H9 (cell line): ENCODE measurements at regions not wholly inside any gene's neighbourhood (a gene's known extent, or its start where the extent isn't known, plus 50 kb on each side); places are given as distances from the start of the nearest gene placed in this dataset.

Source experiments
- DNase-seq: peaks from one replicate; pipeline ENCODE4 v3.0.0-alpha.2; 2017
- H2AFZ ChIP-seq: one replicate; pipeline ENCODE4 v1.6.1; 2013; ENCODE audit warnings: mild to moderate bottlenecking, low read length, control low read depth, moderate library complexity
- H2AK5ac ChIP-seq: 2 replicates; pipeline ENCODE4 v1.6.1; 2013; ENCODE audit warnings: low read length, control low read depth, mixed read lengths; ENCODE audit not compliant: insufficient read length
- H2BK120ac ChIP-seq: one replicate; pipeline ENCODE4 v1.6.1; 2013; ENCODE audit warnings: low read depth, mild to moderate bottlenecking, low read length, control low read depth, inconsistent platforms; ENCODE audit not compliant: poor library complexity, severe bottlenecking
- H2BK12ac ChIP-seq: 2 replicates; pipeline ENCODE4 v1.6.1; 2013; ENCODE audit warnings: low read length, control low read depth, mixed read lengths, low read depth; ENCODE audit not compliant: insufficient read length
- H2BK15ac ChIP-seq: 2 replicates; pipeline ENCODE4 v1.6.1; 2013; ENCODE audit warnings: low read depth, low read length, control low read depth
- H2BK20ac ChIP-seq: one replicate; pipeline ENCODE4 v1.6.1; 2013; ENCODE audit warnings: low read depth, mild to moderate bottlenecking, low read length, control low read depth, inconsistent platforms; ENCODE audit not compliant: poor library complexity, severe bottlenecking
- H2BK5ac ChIP-seq: 2 replicates; pipeline ENCODE4 v1.6.1; 2013; ENCODE audit warnings: low read length, control low read depth, mixed read lengths; ENCODE audit not compliant: insufficient read length
- H3K14ac ChIP-seq: 2 replicates; pipeline ENCODE4 v1.6.1; 2013; ENCODE audit warnings: low read length, control low read depth; ENCODE audit not compliant: insufficient read depth
- H3K18ac ChIP-seq: 2 replicates; pipeline ENCODE4 v1.6.1; 2013; ENCODE audit warnings: low read depth, mild to moderate bottlenecking, mixed read lengths, low read length, control low read depth; ENCODE audit not compliant: insufficient read length
- H3K23ac ChIP-seq: 2 replicates; pipeline ENCODE4 v1.6.1; 2013; ENCODE audit warnings: low read length, control low read depth, mixed read lengths, low read depth; ENCODE audit not compliant: insufficient read length
- H3K23me2 ChIP-seq: 2 replicates; pipeline ENCODE4 v1.6.1; 2013; ENCODE audit warnings: low read depth, mild to moderate bottlenecking, mixed read lengths, low read length, control low read depth; ENCODE audit not compliant: insufficient read length, poor library complexity, severe bottlenecking
- H3K27ac ChIP-seq: 2 replicates; pipeline ENCODE4 v1.5.1; 2013; ENCODE audit warnings: low read length, control low read depth, mixed read lengths, low read depth; ENCODE audit not compliant: insufficient read length
- H3K27me3 ChIP-seq: 2 replicates; pipeline ENCODE4 v1.6.1; 2013; ENCODE audit warnings: low read length, control low read depth, inconsistent platforms; ENCODE audit not compliant: insufficient read depth
- H3K4ac ChIP-seq: 2 replicates; pipeline ENCODE4 v1.6.1; 2013; ENCODE audit warnings: low read depth, mild to moderate bottlenecking, control low read depth, inconsistent platforms, low read length, moderate library complexity
- H3K4me1 ChIP-seq: 2 replicates; pipeline ENCODE4 v1.6.1; 2013; ENCODE audit warnings: low read length, control low read depth, inconsistent platforms; ENCODE audit not compliant: insufficient read depth
- H3K4me2 ChIP-seq: 2 replicates; pipeline ENCODE4 v1.6.1; 2013; ENCODE audit warnings: low read length, control low read depth, mixed read lengths; ENCODE audit not compliant: insufficient read length, insufficient read depth
- H3K56ac ChIP-seq: 2 replicates; pipeline ENCODE4 v1.6.1; 2013; ENCODE audit warnings: low read depth, mild to moderate bottlenecking, mixed read lengths, low read length, control low read depth; ENCODE audit not compliant: insufficient read length
- H3K79me1 ChIP-seq: 2 replicates; pipeline ENCODE4 v1.6.1; 2013; ENCODE audit warnings: low read depth, mild to moderate bottlenecking, moderate library complexity, low read length, control low read depth, inconsistent platforms; ENCODE audit not compliant: insufficient read depth, poor library complexity, severe bottlenecking
- H3K79me2 ChIP-seq: 2 replicates; pipeline ENCODE4 v1.6.1; 2013; ENCODE audit warnings: low read length, control low read depth, inconsistent platforms; ENCODE audit not compliant: insufficient read depth
- H3K9ac ChIP-seq: 2 replicates; pipeline ENCODE4 v1.6.1; 2013; ENCODE audit warnings: low read length, control low read depth, mixed read lengths; ENCODE audit not compliant: insufficient read length; ENCODE audit errors: extremely low read depth
- H3K9me3 ChIP-seq: one replicate; pipeline ENCODE4 v1.6.1; 2013; ENCODE audit warnings: low read depth, low read length, inconsistent platforms; ENCODE audit not compliant: control insufficient read depth
- H3T11ph ChIP-seq: one replicate; pipeline ENCODE4 v1.6.1; 2013; ENCODE audit warnings: mild to moderate bottlenecking, low read length, control low read depth, inconsistent platforms
- H4K20me1 ChIP-seq: one replicate; pipeline ENCODE4 v1.6.1; 2013; ENCODE audit not compliant: control insufficient read depth, insufficient read length, insufficient read depth
- H4K5ac ChIP-seq: 2 replicates; pipeline ENCODE4 v1.6.1; 2013; ENCODE audit warnings: low read depth, mild to moderate bottlenecking, mixed read lengths, low read length, control low read depth; ENCODE audit not compliant: insufficient read length
- H4K8ac ChIP-seq: replicated peaks from 2 replicates; pipeline ENCODE4 v1.6.1; 2013; ENCODE audit warnings: low read length, control low read depth, mixed read lengths, low read depth; ENCODE audit not compliant: insufficient read length
- H4K91ac ChIP-seq: 2 replicates; pipeline ENCODE4 v1.6.1; 2013; ENCODE audit warnings: low read depth, mild to moderate bottlenecking, moderate library complexity, mixed read lengths, low read length, control low read depth; ENCODE audit not compliant: insufficient read length
- H3K27ac Mint-ChIP-seq, 3 experiments: 2 replicates in 2 of 3; 3 replicates in 1 of 3; pipeline ENCODE4 v1.8.0; 2020 to 2021; ENCODE audit warnings: mixed read lengths in 3 of 3, mild to moderate bottlenecking in 1 of 3, moderate library complexity in 1 of 3
- H3K27me3 Mint-ChIP-seq: 2 replicates; pipeline ENCODE4 v1.8.0; 2021; ENCODE audit warnings: low read depth, mild to moderate bottlenecking, moderate library complexity, mixed read lengths
- H3K36me3 Mint-ChIP-seq, 3 experiments: 2 replicates in 2 of 3; 3 replicates in 1 of 3; pipeline ENCODE4 v1.8.0; 2020 to 2021; ENCODE audit warnings: low read depth in 3 of 3, mixed read lengths in 3 of 3; ENCODE audit not compliant: insufficient read depth in 1 of 3
- H3K4me1 Mint-ChIP-seq, 2 experiments: 2 replicates each; pipeline ENCODE4 v1.8.0; 2020; ENCODE audit warnings: mixed read lengths in 2 of 2
- H3K4me3 Mint-ChIP-seq, 2 experiments: 2 replicates in 1 of 2; 3 replicates in 1 of 2; pipeline ENCODE4 v1.8.0; 2020 to 2021; ENCODE audit warnings: mild to moderate bottlenecking in 2 of 2, mixed read lengths in 2 of 2, moderate library complexity in 1 of 2
- H3K9me3 Mint-ChIP-seq, 2 experiments: 2 replicates in 1 of 2; 3 replicates in 1 of 2; pipeline ENCODE4 v1.8.0; 2020; ENCODE audit warnings: mild to moderate bottlenecking in 2 of 2, mixed read lengths in 2 of 2, moderate library complexity in 1 of 2
- WGBS: extraction: QIAGEN DNeasy Blood & Tissue Kit; methylation state at CpG from one replicate; pipeline ENCODE4 v1.1.7; 2013; ENCODE audit warnings: missing lambda C conversion rate, low lambda C conversion rate, mixed read lengths; ENCODE audit not compliant: insufficient read length; ENCODE audit errors: extremely low coverage; 5-methylcytosine and 5-hydroxymethylcytosine counted together
- TF ChIP-seq, protein P1 (sequence below): fragments of 200-600 bp; sonication (generic); conservative IDR thresholded peaks from 3 replicates; pipeline ENCODE4 v1.8.0; 2021; ENCODE audit warnings: antibody characterized with exemption, mild to moderate bottlenecking

DNA sequence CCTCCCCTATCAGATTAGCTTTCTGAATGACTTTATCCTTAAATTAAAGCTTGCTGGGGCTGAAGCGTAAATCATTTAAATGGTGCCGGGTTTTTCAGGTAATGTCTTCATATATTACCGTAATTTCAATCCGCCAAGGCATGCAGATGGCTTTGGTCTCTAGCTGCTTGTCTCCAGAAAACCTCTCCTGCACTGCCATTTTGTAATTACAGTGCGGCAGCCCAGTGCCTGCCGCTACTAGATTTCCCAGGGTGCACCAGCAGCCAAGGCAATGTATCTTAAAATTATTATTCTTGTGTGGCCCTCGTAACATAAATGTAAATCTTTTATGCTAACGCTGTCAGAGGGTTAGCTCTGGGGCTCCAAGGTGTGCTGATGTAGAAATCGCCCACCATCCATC, 208.5 kb downstream of the TMEM114 start:
- Histone ChIP-seq H3K27ac (no peak overlapping the region), H4K8ac (no peak overlapping the region), H4K20me1 (no peaks in the 10 kb centered on the region), H3K9me3 (no peaks in the 10 kb centered on the region), H3K4me2 (no peak overlapping the region), H3K23ac (no peak overlapping the region), H3K9ac (no peak overlapping the region), H2BK12ac (no peak overlapping the region), H2AFZ (no peak overlapping the region), H3K4ac (no peak overlapping the region), H3K14ac (no peak overlapping the region), H4K5ac (no peak overlapping the region), H4K91ac (no peak overlapping the region), H3K27me3 (no peaks in the 10 kb centered on the region), H3K18ac (no peak overlapping the region), H3K4me1 (no peaks in the 10 kb centered on the region), H2AK5ac (no peak overlapping the region), H2BK5ac (no peak overlapping the region), H3K79me2 (no peaks in the 10 kb centered on the region), H2BK120ac (no peak overlapping the region), H2BK15ac (no peak overlapping the region), H3K56ac (no peak overlapping the region), H2BK20ac (no peak overlapping the region), H3K23me2 (no peaks in the 10 kb centered on the region), H3T11ph (no peak overlapping the region), H3K79me1 (no peaks in the 10 kb centered on the region)
- TF ChIP-seq, protein P1, sequence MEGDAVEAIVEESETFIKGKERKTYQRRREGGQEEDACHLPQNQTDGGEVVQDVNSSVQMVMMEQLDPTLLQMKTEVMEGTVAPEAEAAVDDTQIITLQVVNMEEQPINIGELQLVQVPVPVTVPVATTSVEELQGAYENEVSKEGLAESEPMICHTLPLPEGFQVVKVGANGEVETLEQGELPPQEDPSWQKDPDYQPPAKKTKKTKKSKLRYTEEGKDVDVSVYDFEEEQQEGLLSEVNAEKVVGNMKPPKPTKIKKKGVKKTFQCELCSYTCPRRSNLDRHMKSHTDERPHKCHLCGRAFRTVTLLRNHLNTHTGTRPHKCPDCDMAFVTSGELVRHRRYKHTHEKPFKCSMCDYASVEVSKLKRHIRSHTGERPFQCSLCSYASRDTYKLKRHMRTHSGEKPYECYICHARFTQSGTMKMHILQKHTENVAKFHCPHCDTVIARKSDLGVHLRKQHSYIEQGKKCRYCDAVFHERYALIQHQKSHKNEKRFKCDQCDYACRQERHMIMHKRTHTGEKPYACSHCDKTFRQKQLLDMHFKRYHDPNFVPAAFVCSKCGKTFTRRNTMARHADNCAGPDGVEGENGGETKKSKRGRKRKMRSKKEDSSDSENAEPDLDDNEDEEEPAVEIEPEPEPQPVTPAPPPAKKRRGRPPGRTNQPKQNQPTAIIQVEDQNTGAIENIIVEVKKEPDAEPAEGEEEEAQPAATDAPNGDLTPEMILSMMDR: no peak
- DNase-seq: no peak
- Mint-ChIP-seq H3K4me1 (peaks cover 25 to 27% of the 10 kb centered on the region in 2 experiments), H3K36me3 (peaks cover 2 to 9% (median 4%) of the 10 kb centered on the region in 3 experiments; a peak in 4 of 7 replicates), H3K27ac (no peak overlapping the region), H3K9me3 (peaks cover 3 to 10% of the 10 kb centered on the region in 2 experiments; a peak in 4 of 5 replicates), H3K4me3 (no peak overlapping the region), H3K27me3 (peaks cover 5% of the 10 kb centered on the region)
- no CpG with 5 or more reads among the region's 9 CpGs for WGBS
